ENCODE measurements at regions not wholly inside any gene's neighbourhood (a gene's known extent, or its start where the extent isn't known, plus 50 kb on each side); places are given as distances from the start of the nearest gene placed in this dataset.
"Not testable (repeated sequence)": the region's sequence is repeated elsewhere in the genome, so short reads cannot be mapped to it uniquely, and the experiment has no call there.

- DNase-seq (ENCODE audit: low read depth in 2 of 2): no peak
Measured at GRCh38 chr5:33206962-33207506, 233.7 kb upstream of the TARS1 start.

DNA sequence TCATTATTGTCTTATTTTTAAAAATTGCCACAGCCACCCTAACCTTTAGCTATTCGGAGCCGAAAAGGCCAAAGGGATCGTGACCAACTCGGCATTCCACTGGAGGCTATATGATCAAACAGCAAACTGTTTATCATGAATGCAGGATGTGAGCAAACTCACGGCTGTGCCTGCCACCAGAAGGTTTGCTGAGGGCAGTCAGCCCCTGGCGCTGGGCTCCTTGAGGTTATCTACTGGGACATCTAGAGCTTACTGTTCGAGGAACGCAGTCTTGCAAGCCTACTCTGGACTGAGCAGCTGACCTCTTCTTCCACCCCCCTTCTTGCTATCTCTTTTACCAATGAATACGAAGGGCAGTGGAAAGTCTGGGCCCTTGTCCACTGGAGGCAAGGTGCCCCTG, 231.5 kb upstream of the TARS1 start:
- no peak for DNase-seq (ENCODE audit: low read depth in 2 of 2)

GRCh38 chr5:33210221-33210620, 230.5 kb upstream of the TARS1 start:
- not testable (repeated sequence) for DNase-seq (ENCODE audit: low read depth in 2 of 2)

GRCh38 chr5:33210978-33211377, 229.8 kb upstream of the TARS1 start:
- DNase-seq (ENCODE audit: low read depth in 2 of 2): no peak

DNA sequence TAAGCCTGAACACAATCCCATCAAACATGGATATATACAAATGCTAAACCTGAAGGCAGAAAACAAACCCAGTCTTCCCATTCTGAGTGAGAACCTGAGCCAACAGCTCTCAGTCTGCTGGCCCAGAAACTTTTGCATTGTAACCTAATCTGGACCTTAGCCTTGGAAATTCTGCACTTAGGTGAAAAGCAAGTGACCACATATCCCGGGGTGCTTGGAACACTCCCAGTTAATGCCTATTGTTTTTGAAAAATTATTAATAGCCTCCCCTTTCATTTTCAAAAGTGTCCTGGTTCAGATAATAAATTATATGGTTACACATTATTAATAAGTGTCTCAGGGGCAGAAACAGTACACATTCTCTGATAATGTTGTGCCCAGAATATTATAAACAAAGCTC, 228.3 kb upstream of the TARS1 start:
- DNase-seq (ENCODE audit: low read depth in 2 of 2): no peak

GRCh38 chr5:33212900-33213299, 227.9 kb upstream of the TARS1 start:
- DNase-seq (ENCODE audit: low read depth in 2 of 2): no peak

DNA sequence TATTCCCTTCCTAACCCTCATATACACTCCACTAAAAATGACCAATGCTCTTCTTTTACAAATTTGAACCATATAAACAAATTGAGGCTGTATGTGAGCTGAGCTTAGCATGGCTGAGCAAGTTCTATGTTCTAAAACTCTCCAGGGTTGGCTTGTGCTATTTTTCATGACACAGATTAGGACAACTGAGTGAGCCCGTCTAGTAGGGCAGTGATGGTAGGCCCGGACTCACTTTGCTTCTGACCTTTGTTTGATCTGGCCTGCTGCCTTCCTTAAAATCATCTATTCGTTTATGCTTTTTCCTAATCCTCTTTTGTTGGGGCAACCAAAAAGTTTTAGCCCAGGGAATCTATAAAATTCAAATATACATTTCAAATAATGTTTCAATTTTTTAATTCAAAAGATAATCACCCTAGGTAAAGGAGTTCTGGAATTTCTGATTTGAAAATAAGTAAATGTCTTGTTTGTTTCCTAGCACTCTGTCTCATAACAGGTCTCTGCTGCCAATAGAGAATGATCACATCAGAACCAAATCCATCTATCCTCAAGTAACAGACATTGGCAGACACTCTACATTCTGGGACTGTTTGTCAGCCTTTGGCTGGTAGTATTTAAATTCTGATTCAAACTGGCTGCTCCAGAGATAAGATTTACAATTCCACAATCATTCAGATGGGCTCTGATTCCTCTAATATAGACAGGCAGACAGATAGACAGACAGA, 217.0 kb upstream of the TARS1 start:
- no peak for DNase-seq (ENCODE audit: low read depth in 2 of 2)

GRCh38 chr5:33224285-33224961, 216.3 kb upstream of the TARS1 start:
- DNase-seq (ENCODE audit: low read depth in 2 of 2): no peak

DNA sequence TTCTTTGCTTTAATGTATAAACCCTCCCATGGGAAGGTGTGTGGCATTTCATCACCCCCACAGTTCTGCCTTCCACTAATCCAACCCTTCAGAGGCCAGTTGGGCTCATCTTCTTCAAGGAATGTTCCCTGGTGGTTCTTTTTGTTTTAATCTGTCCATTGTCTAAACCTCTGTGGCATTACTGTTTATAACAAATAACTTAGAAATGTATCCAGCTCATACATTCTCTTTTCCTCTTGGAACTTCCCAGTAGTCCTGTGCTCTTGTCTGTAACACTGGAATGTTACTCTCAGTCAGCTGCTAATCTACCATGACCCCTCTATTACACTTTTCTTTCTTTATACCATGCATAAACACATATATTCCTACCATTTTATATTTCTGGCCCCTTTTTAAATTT, 213.5 kb upstream of the TARS1 start:
- DNase-seq (ENCODE audit: low read depth in 2 of 2): no peak

GRCh38 chr5:33227746-33228145, 213.0 kb upstream of the TARS1 start:
- DNase-seq (ENCODE audit: low read depth in 2 of 2): no peak

DNA sequence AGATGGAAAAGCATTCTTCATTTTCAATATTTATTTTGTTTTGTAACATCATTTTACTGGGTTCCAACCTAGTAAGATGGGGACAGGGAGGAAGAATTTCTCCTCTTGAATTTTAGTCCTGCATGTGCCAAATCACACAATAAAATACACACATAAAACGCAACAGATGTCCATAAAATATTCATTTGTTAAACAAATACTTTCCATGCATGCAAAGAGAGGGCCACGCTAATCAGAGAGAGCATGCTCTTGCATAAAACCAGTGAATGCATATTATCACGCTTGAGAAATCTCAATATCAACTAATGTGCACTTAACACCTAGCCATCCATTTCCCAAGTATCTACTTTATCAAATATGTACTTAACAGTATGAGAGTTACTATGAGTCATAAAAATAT, 212.6 kb upstream of the TARS1 start:
- DNase-seq (ENCODE audit: low read depth in 2 of 2): no peak

GRCh38 chr5:33229216-33229615, 211.5 kb upstream of the TARS1 start:
- DNase-seq (ENCODE audit: low read depth in 2 of 2): no peak

DNA sequence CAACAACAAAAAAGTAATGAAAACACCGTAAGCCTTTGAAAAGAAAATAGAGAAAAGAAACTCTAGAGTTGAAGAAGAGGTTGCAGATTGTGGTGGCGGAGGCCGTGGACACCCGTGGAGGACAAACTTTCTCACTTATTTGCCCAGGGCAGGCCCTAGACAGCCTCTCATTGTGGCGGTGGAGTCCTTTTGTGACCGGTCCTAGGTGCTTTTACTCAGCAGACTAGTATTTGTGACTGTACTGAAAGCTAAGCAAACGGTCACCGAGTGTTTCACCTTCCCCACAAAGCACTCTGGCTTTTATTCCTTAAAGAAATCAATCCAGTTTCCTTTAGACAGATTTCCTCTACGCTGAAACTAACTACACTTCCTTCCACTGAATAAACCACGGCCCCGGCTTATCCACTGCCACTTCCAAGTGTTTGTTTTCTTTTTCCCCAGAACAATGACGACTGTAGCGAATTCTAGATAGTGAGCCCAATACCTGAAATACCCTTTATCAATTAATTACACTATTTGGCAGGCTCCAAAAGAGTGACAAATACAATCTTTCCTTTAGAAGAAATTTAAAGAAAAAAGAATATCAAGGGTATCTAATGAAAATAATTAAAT, 210.2 kb upstream of the TARS1 start:
- DNase-seq (ENCODE audit: low read depth in 2 of 2): no peak

DNA sequence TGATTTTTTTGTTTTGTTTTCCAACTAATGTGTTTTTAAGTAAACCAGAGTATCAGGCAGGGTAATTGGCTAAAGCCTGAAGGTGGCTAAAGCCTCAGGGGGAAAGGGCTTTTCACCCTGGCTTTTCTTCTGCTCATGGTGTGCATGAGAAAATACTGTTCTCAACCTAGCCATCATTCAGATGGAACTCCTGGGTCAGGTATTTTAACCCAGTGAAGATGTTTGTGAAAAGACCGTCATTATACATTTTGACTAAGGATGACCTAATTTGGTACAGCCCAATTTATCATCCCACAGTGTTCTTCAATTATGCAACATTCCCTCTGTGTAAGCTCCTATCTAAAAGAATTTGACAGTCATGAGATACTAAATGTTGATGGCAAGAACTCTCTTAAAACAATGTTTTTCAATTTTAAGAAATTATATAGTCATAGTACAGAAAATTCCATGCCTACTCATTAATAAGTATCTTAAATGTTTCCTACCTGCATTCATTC, 209.5 kb upstream of the TARS1 start:
- DNase-seq (ENCODE audit: low read depth in 2 of 2): no peak

DNA sequence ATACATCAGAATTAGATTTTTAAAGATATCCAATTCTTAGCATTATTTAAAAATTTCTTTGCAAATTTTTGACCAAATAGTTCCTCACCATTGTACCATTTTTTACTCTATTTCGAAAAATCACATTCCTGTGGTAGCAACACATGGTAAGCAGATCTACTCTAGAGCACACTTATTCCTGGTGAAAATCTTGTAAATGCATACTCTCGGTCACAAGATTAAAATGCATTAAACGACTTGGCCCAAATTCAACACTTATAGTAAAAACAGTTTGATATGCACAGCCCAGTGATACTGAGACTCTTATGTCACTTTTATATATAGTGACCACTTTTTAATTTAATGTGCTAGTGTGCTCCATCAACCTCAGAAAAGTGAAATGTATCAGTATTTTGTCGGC, 208.8 kb upstream of the TARS1 start:
- DNase-seq (ENCODE audit: low read depth in 2 of 2): no peak

DNA sequence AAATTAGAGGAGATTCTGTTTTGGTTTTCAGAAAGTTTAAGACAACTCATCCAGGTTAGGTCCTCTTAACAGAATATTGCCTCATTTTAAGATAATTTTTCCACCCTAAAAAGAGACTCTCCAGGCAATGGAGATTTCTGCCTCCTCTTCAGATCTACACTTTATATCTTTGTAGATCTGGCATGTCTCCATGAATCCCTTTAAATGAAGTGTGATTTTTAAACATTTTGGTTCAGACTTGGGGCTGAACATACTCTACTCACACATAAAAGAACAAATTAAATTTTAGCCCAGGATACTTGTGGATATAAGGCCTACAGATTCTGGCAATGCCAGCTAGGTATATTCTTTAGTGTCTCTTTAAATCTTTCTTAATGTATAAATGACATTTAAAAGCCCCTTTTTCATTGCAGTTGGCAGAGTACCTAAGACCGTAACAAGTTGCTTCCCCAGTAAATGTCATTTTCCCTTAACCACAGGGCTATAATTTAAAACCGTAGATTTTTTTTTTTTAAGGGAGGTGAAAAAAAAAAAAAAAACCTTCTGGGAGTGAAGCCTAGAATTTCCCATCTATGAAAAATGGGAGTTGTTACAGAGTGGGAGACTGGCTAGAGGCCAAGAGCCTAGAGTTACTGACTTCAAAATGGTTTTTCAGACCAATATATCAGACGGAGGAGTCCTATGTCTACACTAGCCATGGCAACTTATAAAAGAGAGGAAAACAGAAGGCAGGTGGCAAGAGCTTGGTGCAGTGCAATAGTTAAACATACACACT, 207.8 kb upstream of the TARS1 start:
- no peak for DNase-seq (ENCODE audit: low read depth in 2 of 2)

- DNase-seq (ENCODE audit: low read depth in 2 of 2): no peak
Measured at GRCh38 chr5:33235304-33235703, 205.5 kb upstream of the TARS1 start.

- no peak for DNase-seq (ENCODE audit: low read depth in 2 of 2)
Measured at GRCh38 chr5:33235824-33236223, 204.9 kb upstream of the TARS1 start.

DNA sequence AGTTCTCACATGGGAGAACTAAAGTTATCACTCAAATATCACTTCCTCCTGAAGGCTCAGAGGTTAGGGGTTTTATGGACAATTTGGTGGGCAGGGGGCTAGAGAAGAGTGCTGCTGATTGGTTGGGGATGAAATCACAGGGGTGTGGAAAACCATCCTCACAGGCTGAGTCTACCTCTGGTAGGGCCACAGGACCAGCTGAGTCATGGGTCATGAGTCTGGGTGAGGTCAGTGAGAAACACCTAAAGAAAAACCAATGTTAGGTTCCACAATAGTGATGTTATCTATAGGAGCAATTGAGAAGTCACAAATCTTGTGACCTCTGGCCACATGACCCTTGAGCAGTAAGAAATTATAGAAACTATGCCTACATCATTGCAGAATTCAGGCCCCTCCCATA, 203.3 kb upstream of the TARS1 start:
- DNase-seq (ENCODE audit: low read depth in 2 of 2): no peak

- DNase-seq (ENCODE audit: low read depth in 2 of 2): no peak
Measured at GRCh38 chr5:33238826-33239695, 201.7 kb upstream of the TARS1 start.

GRCh38 chr5:33240558-33240957, 200.2 kb upstream of the TARS1 start:
- no peak for DNase-seq (ENCODE audit: low read depth in 2 of 2)

Measured in stimulated activated CD4-positive, alpha-beta T cell treated with anti-CD3 and anti-CD28 coated beads, Interleukin-4, amount 100 ng/mL, for 48 hours (primary cell).